ENCODE measurements at regions not wholly inside any gene's neighbourhood (a gene's known extent, or its start where the extent isn't known, plus 50 kb on each side); places are given as distances from the start of the nearest gene placed in this dataset.

DNA sequence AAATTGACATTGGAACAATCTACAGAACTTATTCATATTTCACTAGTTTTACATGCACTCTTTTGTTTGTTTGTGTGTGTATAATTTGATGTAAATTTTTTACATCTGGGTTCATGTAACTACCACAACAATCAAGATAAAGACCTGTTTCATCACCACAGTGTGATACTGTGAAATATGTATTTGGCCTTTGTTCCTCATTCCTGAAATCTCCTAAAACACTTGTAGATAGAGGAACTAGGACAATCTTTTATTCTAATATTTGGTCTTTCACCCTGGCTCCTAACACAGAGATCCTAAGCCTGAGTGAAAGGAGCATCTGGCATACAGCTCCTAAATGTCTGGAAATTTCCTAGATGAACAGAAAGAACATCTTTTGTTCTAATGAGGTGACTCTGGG, 155.0 kb upstream of the GPR149 start:
- H3K27me3 ChIP-seq, result no peaks in the 10 kb centered on the region
- no peaks in the 10 kb centered on the region for H3K36me3 ChIP-seq
- DNase-seq (no peak), ATAC-seq (ENCODE audit: low FRiP score in 2 of 2) (peak in 1 of 2 donors; percentile 34)
- H3K27ac ChIP-seq, result no peak overlapping the region
- H3K9me3 ChIP-seq, result no peaks in the 10 kb centered on the region
- H3K4me1 ChIP-seq, result no peaks in the 10 kb centered on the region
- H3K4me3 ChIP-seq, result no peak overlapping the region
- TF ChIP-seq POLR2A (IDR thresholded peaks at IDR 0.05), result no peak
- no peak for TF ChIP-seq EP300 (IDR thresholded peaks at IDR 0.05)
- TF ChIP-seq POLR2AphosphoS5 (IDR thresholded peaks at IDR 0.05), result no peak
- TF ChIP-seq CTCF (IDR thresholded peaks at IDR 0.05), result no peak

GRCh38 chr3:154584041-154584440, 154.1 kb upstream of the GPR149 start:
- ATAC-seq (ENCODE audit: low FRiP score in 2 of 2), result no peak
- WGBS, 2 donors, result 70 to 73% methylated on average over 4 of the region's 4 CpGs
- DNase-seq, result no peak

GRCh38 chr3:154583086-154583634, 153.2 kb upstream of the GPR149 start:
- no peak for TF ChIP-seq POLR2AphosphoS5 (IDR thresholded peaks at IDR 0.05)
- Histone ChIP-seq H3K27ac (no peak overlapping the region), H3K36me3 (no peaks in the 10 kb centered on the region), H3K4me3 (no peak overlapping the region), H3K9me3 (no peaks in the 10 kb centered on the region), H3K4me1 (no peaks in the 10 kb centered on the region), H3K27me3 (no peaks in the 10 kb centered on the region)
- DNase-seq (no peak), ATAC-seq (ENCODE audit: low FRiP score in 2 of 2) (no peak)
- 71 to 82% methylated on average over 4 of the region's 4 CpGs for WGBS, 2 donors

More at GRCh38 chr3:154584041-154584440, 154.1 kb upstream of the GPR149 start:
- H3K27ac ChIP-seq, result no peak overlapping the region
- H3K27me3 ChIP-seq, result no peaks in the 10 kb centered on the region
- no peaks in the 10 kb centered on the region for H3K4me1 ChIP-seq
- no peaks in the 10 kb centered on the region for H3K9me3 ChIP-seq
- TF ChIP-seq CTCF (IDR thresholded peaks at IDR 0.05), result no peak
- TF ChIP-seq POLR2A (IDR thresholded peaks at IDR 0.05), result no peak
- no peak for TF ChIP-seq POLR2AphosphoS5 (IDR thresholded peaks at IDR 0.05)
- TF ChIP-seq EP300 (IDR thresholded peaks at IDR 0.05), result no peak
- H3K36me3 ChIP-seq, result no peaks in the 10 kb centered on the region
- no peak overlapping the region for H3K4me3 ChIP-seq

- H3K36me3 ChIP-seq, result no peaks in the 10 kb centered on the region
- H3K9me3 ChIP-seq, result no peaks in the 10 kb centered on the region
- no peak for TF ChIP-seq POLR2A (IDR thresholded peaks at IDR 0.05)
- no peak for TF ChIP-seq CTCF (IDR thresholded peaks at IDR 0.05)
- TF ChIP-seq EP300 (IDR thresholded peaks at IDR 0.05), result no peak
- no peaks in the 10 kb centered on the region for H3K4me1 ChIP-seq
- no peak for DNase-seq
- H3K27me3 ChIP-seq, result no peaks in the 10 kb centered on the region
- no peak overlapping the region for H3K4me3 ChIP-seq
- no peak overlapping the region for H3K27ac ChIP-seq
- ATAC-seq (ENCODE audit: low FRiP score in 2 of 2), result no peak
These were observed 152.5 kb upstream of the GPR149 start for GRCh38 chr3:154582501-154582900.

GRCh38 chr3:154571553-154572226, 141.7 kb upstream of the GPR149 start:
- ATAC-seq (ENCODE audit: low FRiP score in 2 of 2) (no peak), DNase-seq (no peak)
- Histone ChIP-seq H3K4me3 (no peak overlapping the region), H3K27ac (no peak overlapping the region), H3K9me3 (peaks cover 0 to 7% (median 0%) of the 10 kb centered on the region in 4 donors), H3K27me3 (no peaks in the 10 kb centered on the region), H3K36me3 (no peaks in the 10 kb centered on the region), H3K4me1 (no peaks in the 10 kb centered on the region)
- WGBS, 2 donors, result 70 to 71% methylated on average over 4 of the region's 4 CpGs
- TF ChIP-seq POLR2A (IDR thresholded peaks at IDR 0.05) (no peak), CTCF (IDR thresholded peaks at IDR 0.05) (no peak), EP300 (IDR thresholded peaks at IDR 0.05) (no peak), POLR2AphosphoS5 (IDR thresholded peaks at IDR 0.05) (no peak)

All from upper lobe of left lung (tissue), 6 donors.